Lower lobe of right lung (tissue), 2 donors: ENCODE measurements at regions not wholly inside any gene's neighbourhood (a gene's known extent, or its start where the extent isn't known, plus 50 kb on each side); places are given as distances from the start of the nearest gene placed in this dataset.
"Not testable (repeated sequence)": the region's sequence is repeated elsewhere in the genome, so short reads cannot be mapped to it uniquely, and the experiment has no call there.

ENCODE experiments used
- ATAC-seq, 2 donors: fragments of 200-7000 bp; cut with Tn5 transposase; one replicate each; pipeline ENCODE4 v1.9.1; 2020 to 2022; ENCODE audit warnings: mild to moderate bottlenecking in 2 of 2, moderate library complexity in 2 of 2
- DNase-seq: peaks from one replicate; pipeline ENCODE4 v3.0.0-alpha.2; 2020
- H3K27ac ChIP-seq: fragments of 200-600 bp; one replicate; pipeline ENCODE4 v1.8.0; 2022
- H3K27me3 ChIP-seq: fragments of 200-600 bp; one replicate; pipeline ENCODE4 v1.8.0; 2022; ENCODE audit warnings: low read depth
- H3K36me3 ChIP-seq: fragments of 200-600 bp; one replicate; pipeline ENCODE4 v1.8.0; 2022; ENCODE audit warnings: mild to moderate bottlenecking
- H3K4me1 ChIP-seq: fragments of 200-600 bp; one replicate; pipeline ENCODE4 v1.8.0; 2022
- H3K4me3 ChIP-seq: fragments of 200-600 bp; one replicate; pipeline ENCODE4 v1.8.0; 2022; ENCODE audit warnings: mild to moderate bottlenecking
- H3K9me3 ChIP-seq: fragments of 200-600 bp; one replicate; pipeline ENCODE4 v1.8.0; 2022
- intact Hi-C: fragments of 100-400 bp; cut with DNase I; formaldehyde crosslinking; loops from one replicate; pipeline ENCODE4 v1.11.0; 2022
- TF ChIP-seq, protein P1 (sequence below): fragments of 200-600 bp; IDR thresholded peaks from one replicate; pipeline ENCODE4 v1.8.0; 2022; ENCODE audit warnings: antibody characterized with exemption, mild to moderate bottlenecking
- donor health status: DM: no; HTN: yes; CAD: no; lungs with severe emphysema.

GRCh38 chr1:68831281-68831680 lies 334.4 kb upstream of the DEPDC1 start:
- DNase-seq (no peak), ATAC-seq (no peak)
- Histone ChIP-seq H3K4me3 (no peak overlapping the region), H3K27ac (no peak overlapping the region), H3K4me1 (no peaks in the 10 kb centered on the region), H3K9me3 (peaks cover 16% of the 10 kb centered on the region), H3K27me3 (no peaks in the 10 kb centered on the region), H3K36me3 (no peaks in the 10 kb centered on the region)
- TF ChIP-seq, protein P1, sequence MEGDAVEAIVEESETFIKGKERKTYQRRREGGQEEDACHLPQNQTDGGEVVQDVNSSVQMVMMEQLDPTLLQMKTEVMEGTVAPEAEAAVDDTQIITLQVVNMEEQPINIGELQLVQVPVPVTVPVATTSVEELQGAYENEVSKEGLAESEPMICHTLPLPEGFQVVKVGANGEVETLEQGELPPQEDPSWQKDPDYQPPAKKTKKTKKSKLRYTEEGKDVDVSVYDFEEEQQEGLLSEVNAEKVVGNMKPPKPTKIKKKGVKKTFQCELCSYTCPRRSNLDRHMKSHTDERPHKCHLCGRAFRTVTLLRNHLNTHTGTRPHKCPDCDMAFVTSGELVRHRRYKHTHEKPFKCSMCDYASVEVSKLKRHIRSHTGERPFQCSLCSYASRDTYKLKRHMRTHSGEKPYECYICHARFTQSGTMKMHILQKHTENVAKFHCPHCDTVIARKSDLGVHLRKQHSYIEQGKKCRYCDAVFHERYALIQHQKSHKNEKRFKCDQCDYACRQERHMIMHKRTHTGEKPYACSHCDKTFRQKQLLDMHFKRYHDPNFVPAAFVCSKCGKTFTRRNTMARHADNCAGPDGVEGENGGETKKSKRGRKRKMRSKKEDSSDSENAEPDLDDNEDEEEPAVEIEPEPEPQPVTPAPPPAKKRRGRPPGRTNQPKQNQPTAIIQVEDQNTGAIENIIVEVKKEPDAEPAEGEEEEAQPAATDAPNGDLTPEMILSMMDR: no peak
- intact Hi-C loops: no loop called here

- no peak overlapping the region for H3K4me3 ChIP-seq
- no peak overlapping the region for H3K27ac ChIP-seq
- no peaks in the 10 kb centered on the region for H3K4me1 ChIP-seq
- intact Hi-C loops: no loop called here
- no peak for DNase-seq
- no peaks in the 10 kb centered on the region for H3K27me3 ChIP-seq
- H3K36me3 ChIP-seq: no peaks in the 10 kb centered on the region
- H3K9me3 ChIP-seq: no peaks in the 10 kb centered on the region
- TF ChIP-seq, protein P1: no peak
- ATAC-seq: no peak
Measured at GRCh38 chr1:68848017-68848416, 351.1 kb upstream of the DEPDC1 start.

DNA sequence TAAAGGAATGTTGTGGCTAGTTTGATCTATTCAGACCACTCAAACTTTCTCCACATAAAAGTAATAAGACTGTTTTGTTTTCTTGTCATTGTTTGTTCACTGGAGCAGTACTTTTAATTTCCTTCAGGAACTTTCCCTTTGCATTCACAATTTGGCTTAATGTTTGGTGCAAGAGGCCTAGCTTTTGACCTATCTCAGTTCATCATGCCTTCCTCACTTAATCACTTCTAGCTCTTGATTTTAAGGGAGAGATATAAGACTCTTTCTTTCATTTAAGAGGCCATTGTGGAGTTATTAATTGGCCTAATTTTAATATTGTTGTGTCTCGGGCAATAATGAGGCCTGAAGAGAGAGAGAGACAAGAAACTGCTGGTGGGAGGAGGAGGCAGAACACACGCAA lies 371.7 kb upstream of the DEPDC1 start:
- Histone ChIP-seq H3K27me3 (no peaks in the 10 kb centered on the region), H3K4me1 (no peaks in the 10 kb centered on the region), H3K27ac (no peak overlapping the region), H3K4me3 (no peak overlapping the region), H3K9me3 (no peaks in the 10 kb centered on the region), H3K36me3 (no peaks in the 10 kb centered on the region)
- TF ChIP-seq, protein P1: no peak
- intact Hi-C loops: no loop called here
- no peak for ATAC-seq
- no peak for DNase-seq

GRCh38 chr1:68873144-68873543 lies 376.3 kb upstream of the DEPDC1 start:
- Histone ChIP-seq H3K4me1 (no peaks in the 10 kb centered on the region), H3K9me3 (no peaks in the 10 kb centered on the region), H3K27me3 (no peaks in the 10 kb centered on the region), H3K27ac (no peak overlapping the region), H3K4me3 (no peak overlapping the region), H3K36me3 (no peaks in the 10 kb centered on the region)
- intact Hi-C loops: no loop called here
- TF ChIP-seq, protein P1: no peak
- ATAC-seq: no peak
- DNase-seq: no peak

GRCh38 chr1:68881330-68882194 lies 384.7 kb upstream of the DEPDC1 start:
- ATAC-seq, H3K9me3 ChIP-seq, H3K4me3 ChIP-seq, DNase-seq, H3K36me3 ChIP-seq, H3K4me1 ChIP-seq, H3K27ac ChIP-seq, intact Hi-C loops, H3K27me3 ChIP-seq: not testable (repeated sequence)

- DNase-seq (no peak), ATAC-seq (no peak)
- Histone ChIP-seq H3K4me1 (no peaks in the 10 kb centered on the region), H3K27ac (no peak overlapping the region), H3K4me3 (no peak overlapping the region), H3K27me3 (no peaks in the 10 kb centered on the region), H3K36me3 (no peaks in the 10 kb centered on the region), H3K9me3 (peaks cover 3% of the 10 kb centered on the region)
- TF ChIP-seq, protein P1: no peak
- intact Hi-C loops: no loop called here
Measured at GRCh38 chr1:68889471-68889870, 392.6 kb upstream of the DEPDC1 start.
